Activated T-cell treated with anti-CD3 and anti-CD28 coated beads, Interleukin-2, amount 50 U/mL, for 72 hours (primary cell): ENCODE measurements at regions not wholly inside any gene's neighbourhood (a gene's known extent, or its start where the extent isn't known, plus 50 kb on each side); places are given as distances from the start of the nearest gene placed in this dataset.

Experiments used
- ATAC-seq, 2 donors: fragments of 150-1000 bp; cut with Tn5 transposase; replicated peaks in 1 of 2; 2 replicates each; pipeline ENCODE4 v1.10.0; 2021; ENCODE audit warnings: moderate library complexity in 2 of 2, mild to moderate bottlenecking in 1 of 2
- DNase-seq, 2 donors: peaks; one replicate each; pipeline ENCODE4 v3.0.0; 2021 to 2022; ENCODE audit warnings: mixed read lengths in 1 of 2
- H3K27ac Mint-ChIP-seq: one replicate; pipeline ENCODE4 v1.8.0; 2022; ENCODE audit warnings: mild to moderate bottlenecking, moderate library complexity, mixed read lengths
- H3K27me3 Mint-ChIP-seq: one replicate; pipeline ENCODE4 v1.8.0; 2022; ENCODE audit warnings: low read depth, mixed read lengths
- H3K36me3 Mint-ChIP-seq, 2 donors: one replicate each; pipeline ENCODE4 v1.8.0; 2022; ENCODE audit warnings: mixed read lengths in 2 of 2, mild to moderate bottlenecking in 1 of 2; ENCODE audit not compliant: insufficient read depth in 2 of 2
- H3K4me1 Mint-ChIP-seq: one replicate; pipeline ENCODE4 v1.8.0; 2022; ENCODE audit warnings: low read depth, mixed read lengths
- H3K4me3 Mint-ChIP-seq, 2 donors: one replicate each; pipeline ENCODE4 v1.8.0; 2022; ENCODE audit warnings: mild to moderate bottlenecking in 2 of 2, mixed read lengths in 2 of 2, moderate library complexity in 2 of 2
- H3K9me3 Mint-ChIP-seq, 2 donors: one replicate each; pipeline ENCODE4 v1.8.0; 2022; ENCODE audit warnings: mixed read lengths in 2 of 2

DNA sequence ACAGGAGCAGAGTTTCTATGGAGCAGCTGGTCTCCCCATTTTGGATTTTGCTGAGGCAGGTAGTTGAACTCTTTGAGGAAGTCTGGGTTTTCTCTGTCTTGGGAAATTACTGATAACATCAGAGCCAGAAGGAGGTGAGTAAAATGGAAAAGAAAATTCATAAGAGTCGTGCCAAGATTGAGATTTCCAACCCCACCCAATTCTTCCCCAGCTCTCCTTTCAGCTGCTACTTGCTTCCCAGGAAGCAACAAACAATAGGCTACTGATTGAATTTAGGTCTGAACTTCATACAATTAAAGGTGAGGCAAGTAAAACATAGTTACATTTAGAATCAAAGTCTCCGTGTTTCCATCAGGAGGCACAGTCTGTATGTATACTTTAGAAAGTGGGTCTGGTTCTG, 54.6 kb upstream of the EOLA2 start:
- DNase-seq: no peak
- no peaks in the 10 kb centered on the region for H3K4me1 Mint-ChIP-seq
- H3K36me3 Mint-ChIP-seq: peaks cover 0 to 5% of the 10 kb centered on the region in 2 donors
- H3K27me3 Mint-ChIP-seq: no peaks in the 10 kb centered on the region
- no peak for ATAC-seq
- no peak overlapping the region for H3K27ac Mint-ChIP-seq
- H3K4me3 Mint-ChIP-seq: no peak overlapping the region
- H3K9me3 Mint-ChIP-seq: peaks cover 2% of the 10 kb centered on the region in 2 donors

DNA sequence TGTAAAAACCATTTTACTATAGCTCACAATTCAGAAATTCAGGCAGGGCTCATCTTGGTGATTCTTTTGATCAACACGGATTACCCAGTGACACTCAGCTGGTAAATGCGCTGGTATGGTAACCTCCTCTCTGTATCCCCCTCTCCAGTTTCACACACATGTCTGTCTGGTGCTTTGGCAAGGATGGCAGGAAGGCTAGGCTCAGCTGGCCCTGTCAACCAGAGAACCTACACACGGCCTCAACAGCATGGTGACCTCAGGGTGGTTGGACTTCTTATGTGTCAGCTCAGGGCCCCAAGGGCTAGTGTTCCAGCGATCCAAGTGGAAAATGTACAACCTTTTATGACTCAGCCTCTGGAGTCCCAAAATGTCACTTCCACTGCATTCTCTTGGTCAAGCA, 55.7 kb upstream of the EOLA2 start:
- Mint-ChIP-seq H3K4me1 (no peaks in the 10 kb centered on the region), H3K36me3 (peaks cover 0 to 5% of the 10 kb centered on the region in 2 donors), H3K27ac (no peak overlapping the region), H3K27me3 (no peaks in the 10 kb centered on the region), H3K4me3 (no peak overlapping the region), H3K9me3 (peaks cover 2% of the 10 kb centered on the region in 2 donors)
- DNase-seq: no peak
- no peak for ATAC-seq

DNA sequence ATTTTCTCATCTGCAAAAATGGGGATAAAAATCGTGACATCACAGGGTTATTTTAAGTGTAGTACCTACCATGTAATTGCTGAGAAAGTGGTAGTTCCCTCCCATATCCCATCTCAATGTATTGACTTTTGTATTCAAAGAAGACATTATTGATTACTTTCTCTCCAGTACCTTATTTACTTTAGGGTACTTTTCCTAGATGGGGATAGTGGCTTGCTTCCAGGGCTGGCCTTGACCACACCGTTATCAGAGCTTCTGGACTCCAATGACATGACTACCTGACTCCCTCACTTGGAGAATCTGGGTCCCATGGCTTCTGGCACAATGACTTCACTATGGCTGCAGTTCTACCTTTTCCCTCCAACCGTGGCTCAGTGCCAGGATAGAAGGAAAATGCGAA, 58.2 kb upstream of the EOLA2 start:
- no peak for ATAC-seq
- Mint-ChIP-seq H3K27ac (no peak overlapping the region), H3K36me3 (peaks cover 0 to 5% of the 10 kb centered on the region in 2 donors), H3K27me3 (peaks cover 7% of the 10 kb centered on the region), H3K4me1 (no peaks in the 10 kb centered on the region), H3K9me3 (peaks cover 2% of the 10 kb centered on the region in 2 donors), H3K4me3 (no peak overlapping the region)
- DNase-seq: no peak

DNA sequence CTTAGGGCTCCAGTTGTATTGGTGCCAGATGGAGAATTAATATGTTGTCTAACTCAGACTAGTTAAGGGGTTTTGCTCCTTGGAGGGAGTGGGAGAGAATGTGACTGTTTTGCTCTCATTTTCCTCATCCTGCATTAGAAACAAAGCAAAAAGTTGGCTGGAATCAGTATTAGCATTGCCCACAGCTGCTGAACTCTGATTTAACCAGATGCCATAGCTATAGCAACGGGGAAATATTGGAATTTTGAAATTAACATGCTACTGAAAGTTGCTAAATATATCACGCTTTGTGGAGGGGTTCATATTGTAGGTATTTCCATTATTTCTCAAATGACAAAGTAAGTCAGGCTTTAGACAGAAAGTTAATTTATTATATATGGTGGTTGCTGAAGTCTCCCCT, 66.7 kb upstream of the EOLA2 start:
- H3K9me3 Mint-ChIP-seq: no peaks in the 10 kb centered on the region
- H3K4me1 Mint-ChIP-seq: no peaks in the 10 kb centered on the region
- H3K36me3 Mint-ChIP-seq: peaks cover 0 to 1% of the 10 kb centered on the region in 2 donors
- ATAC-seq: no peak
- H3K27ac Mint-ChIP-seq: no peak overlapping the region
- no peak overlapping the region for H3K4me3 Mint-ChIP-seq
- DNase-seq: no peak
- H3K27me3 Mint-ChIP-seq: peaks cover 27% of the 10 kb centered on the region

DNA sequence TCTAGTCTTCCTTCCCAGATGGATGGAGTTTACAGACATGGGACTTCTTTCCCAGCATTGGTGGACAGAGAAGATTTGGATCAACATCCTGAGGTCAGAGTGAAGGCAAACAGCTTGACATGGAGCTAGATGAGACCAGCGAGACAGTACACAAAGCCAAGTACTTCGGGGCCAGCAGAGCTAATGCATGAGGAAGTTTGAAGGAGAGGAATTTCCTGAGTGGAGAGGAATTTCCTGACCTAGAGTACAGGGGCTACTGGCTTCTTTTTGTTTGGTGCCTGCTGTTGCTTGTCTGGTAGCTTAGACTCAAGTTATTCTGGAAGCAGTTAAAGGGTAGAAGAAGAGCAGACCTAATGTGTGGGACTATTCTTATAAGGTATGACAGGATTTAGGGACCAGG, 69.1 kb upstream of the EOLA2 start:
- H3K4me1 Mint-ChIP-seq: no peaks in the 10 kb centered on the region
- H3K27ac Mint-ChIP-seq: no peak overlapping the region
- peaks cover 22% of the 10 kb centered on the region for H3K27me3 Mint-ChIP-seq
- no peak for ATAC-seq
- no peaks in the 10 kb centered on the region for H3K9me3 Mint-ChIP-seq
- H3K4me3 Mint-ChIP-seq: no peak overlapping the region
- H3K36me3 Mint-ChIP-seq: peaks cover 0 to 1% of the 10 kb centered on the region in 2 donors
- no peak for DNase-seq

DNA sequence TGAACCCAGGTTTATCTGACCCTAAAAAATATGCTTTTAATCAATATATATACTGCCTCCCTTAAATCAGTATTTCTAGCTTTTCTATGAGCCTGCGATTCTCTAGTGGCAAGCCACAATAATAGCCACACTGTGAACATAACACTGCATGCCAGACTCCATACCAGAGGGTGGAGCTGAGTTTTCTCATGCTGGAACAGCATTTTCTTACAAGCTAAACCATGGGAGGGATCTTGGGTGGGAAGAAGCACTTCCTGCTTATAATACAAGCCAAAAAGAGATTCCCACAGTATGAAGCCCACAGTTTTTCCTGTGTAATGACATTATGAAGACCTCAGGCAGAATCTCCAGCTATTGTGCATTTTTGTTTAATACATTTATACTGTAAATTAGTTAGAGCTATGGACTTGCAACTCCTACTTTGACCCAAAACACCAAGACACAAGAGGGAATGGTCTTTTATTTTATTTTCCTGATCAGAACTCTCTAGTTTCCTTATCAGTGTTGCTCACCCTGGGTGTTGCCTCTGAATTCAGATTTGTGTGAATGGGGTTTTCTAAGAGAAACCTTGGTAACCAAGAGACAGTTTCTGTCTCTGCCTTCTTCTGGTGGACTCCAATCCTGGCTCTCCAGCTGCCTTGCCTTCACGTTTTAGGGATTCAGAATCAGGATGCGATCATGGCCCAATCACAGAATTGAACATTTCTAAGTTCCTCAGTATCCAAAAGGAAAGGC, 74.5 kb upstream of the EOLA2 start:
- Mint-ChIP-seq H3K27me3 (peaks cover 22% of the 10 kb centered on the region), H3K4me1 (no peaks in the 10 kb centered on the region), H3K27ac (no peak overlapping the region), H3K4me3 (no peak overlapping the region), H3K9me3 (no peaks in the 10 kb centered on the region), H3K36me3 (no peaks in the 10 kb centered on the region)
- DNase-seq (no peak), ATAC-seq (no peak)

DNA sequence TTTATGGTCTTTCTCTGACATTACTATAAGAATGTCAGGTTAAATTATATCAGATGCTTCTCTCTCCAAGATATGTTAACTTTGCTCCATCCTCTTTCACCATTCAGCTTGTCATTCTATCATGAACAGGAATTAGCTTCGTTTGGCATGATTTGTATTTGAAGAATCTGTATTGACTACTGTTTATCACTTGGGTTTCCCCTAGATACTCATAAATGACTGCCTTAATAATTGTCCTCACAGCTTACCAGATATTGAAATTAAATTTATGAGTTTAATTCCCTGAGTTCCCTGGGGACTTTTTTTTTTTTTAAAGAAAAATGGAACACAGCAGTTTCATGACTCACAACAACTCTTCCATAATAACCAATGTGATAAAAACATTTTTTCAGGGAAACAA, 76.2 kb upstream of the EOLA2 start:
- peaks cover 21% of the 10 kb centered on the region for H3K27me3 Mint-ChIP-seq
- ATAC-seq (no peak), DNase-seq (no peak)
- H3K36me3 Mint-ChIP-seq: no peaks in the 10 kb centered on the region
- no peak overlapping the region for H3K4me3 Mint-ChIP-seq
- no peaks in the 10 kb centered on the region for H3K9me3 Mint-ChIP-seq
- no peak overlapping the region for H3K27ac Mint-ChIP-seq
- H3K4me1 Mint-ChIP-seq: no peaks in the 10 kb centered on the region

DNA sequence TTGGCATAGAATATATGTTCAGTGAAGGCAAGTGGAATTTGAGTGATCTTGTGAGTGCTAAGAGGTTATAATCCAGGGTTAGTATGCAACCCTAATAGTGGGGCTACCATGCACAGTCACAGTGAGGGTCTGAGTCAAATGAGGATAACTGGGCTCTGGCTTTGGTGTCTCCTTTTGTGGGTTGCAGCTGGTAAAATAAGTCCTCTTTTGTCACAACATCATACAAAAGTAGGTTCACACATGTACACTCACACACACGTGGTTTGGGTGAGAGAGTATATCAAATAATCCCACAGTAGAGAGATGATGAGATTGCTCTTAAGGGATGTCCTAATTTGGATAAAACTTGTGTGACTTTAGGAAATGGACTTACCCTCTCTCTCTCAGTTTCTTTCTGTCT, 79.6 kb upstream of the EOLA2 start:
- H3K27ac Mint-ChIP-seq: no peak overlapping the region
- DNase-seq (no peak), ATAC-seq (peak; percentile 24 to 43)
- no peaks in the 10 kb centered on the region for H3K36me3 Mint-ChIP-seq
- no peaks in the 10 kb centered on the region for H3K4me1 Mint-ChIP-seq
- no peak overlapping the region for H3K4me3 Mint-ChIP-seq
- H3K27me3 Mint-ChIP-seq: peaks cover 17% of the 10 kb centered on the region
- H3K9me3 Mint-ChIP-seq: no peaks in the 10 kb centered on the region

DNA sequence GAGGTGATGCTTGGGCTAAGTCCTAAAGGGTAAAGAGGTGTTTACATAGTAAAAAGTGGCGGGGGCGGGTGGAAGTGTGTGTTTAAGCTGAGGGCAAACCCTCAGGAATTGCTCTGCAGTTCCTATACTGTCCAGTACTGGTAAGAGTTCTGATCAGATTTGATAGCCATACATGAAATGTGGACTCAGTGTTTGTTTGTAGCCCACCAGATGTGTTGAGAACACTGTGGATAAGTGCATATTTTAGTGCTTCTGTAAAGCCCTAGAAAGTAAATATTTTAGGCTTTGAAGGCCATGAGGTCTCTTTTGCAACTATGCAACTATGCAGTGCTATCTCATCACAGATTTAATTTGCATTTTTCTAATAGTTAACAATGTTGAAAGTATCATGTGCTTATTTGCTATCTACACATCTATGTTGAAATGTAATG, 80.7 kb upstream of the EOLA2 start:
- Mint-ChIP-seq H3K4me3 (no peak overlapping the region), H3K36me3 (no peaks in the 10 kb centered on the region), H3K27ac (no peak overlapping the region), H3K27me3 (peaks cover 6% of the 10 kb centered on the region), H3K4me1 (no peaks in the 10 kb centered on the region), H3K9me3 (no peaks in the 10 kb centered on the region)
- DNase-seq (no peak), ATAC-seq (no peak)

DNA sequence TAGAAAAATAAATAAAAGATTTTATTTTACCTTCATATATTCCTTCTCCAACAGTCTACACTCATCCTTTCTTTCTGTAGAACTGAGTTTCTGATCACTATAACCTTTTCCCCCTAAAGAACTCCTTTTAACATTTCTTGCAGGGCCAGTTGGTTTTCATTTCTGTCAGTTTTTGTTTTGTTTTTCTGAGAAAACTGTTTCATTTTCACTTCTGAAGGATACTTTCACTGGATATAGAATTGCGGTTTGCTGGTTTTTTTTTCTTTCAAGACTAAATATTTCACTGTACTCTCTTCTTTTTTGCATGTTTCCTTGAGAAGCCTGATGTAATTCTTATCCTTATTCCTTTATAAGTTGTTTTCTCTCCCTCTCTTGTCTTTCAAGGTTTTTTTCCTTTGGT, 90.4 kb upstream of the EOLA2 start:
- Mint-ChIP-seq H3K27me3 (no peaks in the 10 kb centered on the region), H3K4me3 (peak overlapping the region; percentile 54 to 61), H3K4me1 (peaks cover 15% of the 10 kb centered on the region), H3K36me3 (peaks cover 0 to 7% of the 10 kb centered on the region in 2 donors), H3K27ac (no peak overlapping the region), H3K9me3 (peaks cover 0 to 2% of the 10 kb centered on the region in 2 donors)
- no peak for DNase-seq
- peak in 1 of 2 donors; percentile 13 for ATAC-seq

DNA sequence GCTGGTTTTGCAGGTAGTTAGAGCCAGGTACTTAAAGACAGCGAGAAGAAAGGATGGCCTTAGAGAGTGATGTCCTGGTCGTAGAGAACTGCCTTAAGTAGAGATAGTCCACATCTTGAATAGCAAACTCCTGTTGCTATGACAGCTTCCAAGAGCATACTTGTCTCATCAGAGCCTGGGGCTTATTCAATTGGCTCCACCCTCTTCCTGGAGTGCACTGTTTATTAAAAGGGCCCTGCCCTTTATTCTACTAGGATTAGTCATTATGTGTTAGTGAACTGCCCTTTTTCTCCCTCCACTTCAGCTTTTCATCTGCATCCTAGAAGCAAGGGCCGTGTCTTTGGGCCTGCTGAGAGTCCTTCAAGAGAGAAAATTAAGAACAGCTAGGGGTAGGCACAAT, 94.5 kb upstream of the EOLA2 start:
- H3K9me3 Mint-ChIP-seq: peaks cover 2 to 5% of the 10 kb centered on the region in 2 donors
- DNase-seq: no peak

DNA sequence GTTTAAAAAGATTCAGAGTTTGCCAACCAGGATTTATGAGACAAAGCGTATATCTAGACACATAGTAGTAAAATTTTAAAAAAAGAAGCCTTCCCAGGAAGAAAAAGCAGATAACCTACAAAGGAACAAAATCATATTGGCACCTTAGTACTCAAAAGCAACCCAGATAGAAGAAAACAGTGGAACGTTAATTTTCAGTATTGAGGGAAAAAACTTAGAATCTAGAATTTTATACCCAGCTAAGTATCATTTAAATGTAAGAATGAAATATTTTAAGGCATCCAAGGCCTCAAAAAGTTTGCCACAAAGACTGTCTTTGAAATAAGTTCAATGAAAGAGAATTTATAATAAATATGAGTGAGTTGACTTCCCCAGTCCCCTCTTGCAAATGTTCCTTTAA, 96.5 kb upstream of the EOLA2 start:
- Mint-ChIP-seq H3K27me3 (peaks cover 38% of the 10 kb centered on the region), H3K4me3 (no peak overlapping the region), H3K4me1 (no peaks in the 10 kb centered on the region), H3K27ac (no peak overlapping the region), H3K9me3 (peaks cover 2 to 5% of the 10 kb centered on the region in 2 donors), H3K36me3 (peaks cover 2 to 5% of the 10 kb centered on the region in 2 donors)
- no peak for DNase-seq
- no peak for ATAC-seq

More for the DNA sequence above, 94.5 kb upstream of the EOLA2 start:
- peaks cover 15% of the 10 kb centered on the region for H3K4me1 Mint-ChIP-seq
- no peak overlapping the region for H3K27ac Mint-ChIP-seq
- no peak for ATAC-seq
- peaks cover 25% of the 10 kb centered on the region for H3K27me3 Mint-ChIP-seq
- no peak overlapping the region for H3K4me3 Mint-ChIP-seq
- H3K36me3 Mint-ChIP-seq: peaks cover 2 to 5% of the 10 kb centered on the region in 2 donors

DNA sequence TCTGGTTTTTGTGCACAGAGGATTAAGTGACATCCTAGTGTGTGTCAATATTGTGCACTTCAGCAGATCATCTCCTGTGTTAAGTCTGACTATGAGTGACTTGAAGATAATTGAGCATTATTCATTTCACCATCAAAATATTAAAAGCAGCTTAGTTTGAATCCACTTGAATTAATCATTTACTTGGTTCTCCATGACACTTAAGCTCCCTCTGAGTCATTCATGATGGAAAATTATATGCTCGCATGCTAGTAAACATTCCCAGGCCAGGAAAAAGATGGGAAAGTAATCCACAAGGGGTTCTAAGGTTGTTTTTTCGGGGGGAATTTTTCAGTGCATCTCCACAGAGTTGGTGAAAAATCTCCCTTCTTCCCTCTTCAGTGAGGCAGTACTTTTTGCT, 97.2 kb upstream of the EOLA2 start:
- DNase-seq (no peak), ATAC-seq (no peak)
- peaks cover 43% of the 10 kb centered on the region for H3K27me3 Mint-ChIP-seq
- H3K36me3 Mint-ChIP-seq: peaks cover 2 to 5% of the 10 kb centered on the region in 2 donors
- no peaks in the 10 kb centered on the region for H3K4me1 Mint-ChIP-seq
- no peak overlapping the region for H3K27ac Mint-ChIP-seq
- peaks cover 2 to 5% of the 10 kb centered on the region in 2 donors for H3K9me3 Mint-ChIP-seq
- H3K4me3 Mint-ChIP-seq: no peak overlapping the region

DNA sequence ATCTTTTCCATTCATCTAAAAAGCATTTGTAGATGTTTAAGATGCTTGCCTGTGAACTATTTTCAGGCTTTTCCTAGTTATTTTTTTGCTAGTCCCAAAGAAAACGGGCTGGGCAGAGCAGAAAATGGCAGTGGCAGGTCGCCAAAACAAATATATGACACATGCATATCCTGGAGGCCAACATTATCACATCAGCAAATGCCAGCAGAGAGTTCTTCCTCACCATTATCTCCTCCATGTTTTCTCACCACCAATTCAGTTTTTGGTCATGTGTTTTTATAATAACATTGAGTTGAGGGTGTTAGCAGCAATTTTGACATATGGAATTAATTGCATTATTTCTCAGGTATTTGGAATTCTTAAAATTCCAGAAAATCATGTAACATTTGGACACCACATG, 97.9 kb upstream of the EOLA2 start:
- H3K27me3 Mint-ChIP-seq: peaks cover 48% of the 10 kb centered on the region
- DNase-seq (no peak), ATAC-seq (no peak)
- no peak overlapping the region for H3K27ac Mint-ChIP-seq
- peaks cover 2 to 5% of the 10 kb centered on the region in 2 donors for H3K36me3 Mint-ChIP-seq
- no peak overlapping the region for H3K4me3 Mint-ChIP-seq
- H3K4me1 Mint-ChIP-seq: no peaks in the 10 kb centered on the region
- H3K9me3 Mint-ChIP-seq: peaks cover 2 to 5% of the 10 kb centered on the region in 2 donors
